Brain pericyte (primary cell): ENCODE measurements at regions not wholly inside any gene's neighbourhood (a gene's known extent, or its start where the extent isn't known, plus 50 kb on each side); places are given as distances from the start of the nearest gene placed in this dataset.
A peak's percentile ranks its signal among the peaks of the same experiment; 100 is the strongest.

ENCODE experiments used
- DNase-seq: peaks from one replicate; pipeline ENCODE4 v3.0.0-alpha.2; 2012; ENCODE audit warnings: low read depth, low spot score

GRCh38 chr5:52725065-52725746, 62.5 kb upstream of the ITGA1 start:
- no peak for DNase-seq

GRCh38 chr5:52725808-52726207, 61.9 kb upstream of the ITGA1 start:
- DNase-seq = no peak

- no peak for DNase-seq
Observed at GRCh38 chr5:52727020-52727419, 60.7 kb upstream of the ITGA1 start.

GRCh38 chr5:52727576-52727975, 60.1 kb upstream of the ITGA1 start:
- peak; percentile 22 for DNase-seq

GRCh38 chr5:52728224-52728623, 59.5 kb upstream of the ITGA1 start:
- DNase-seq = no peak

GRCh38 chr5:52728686-52729085, 59.0 kb upstream of the ITGA1 start:
- no peak for DNase-seq

- DNase-seq = no peak
Observed at GRCh38 chr5:52731274-52732027, 56.3 kb upstream of the ITGA1 start.

GRCh38 chr5:52734557-52734956, 53.2 kb upstream of the ITGA1 start:
- DNase-seq = no peak

- no peak for DNase-seq
Observed at GRCh38 chr5:52735139-52735538, 52.6 kb upstream of the ITGA1 start.
